ENCODE measurements at regions not wholly inside any gene's neighbourhood (a gene's known extent, or its start where the extent isn't known, plus 50 kb on each side); places are given as distances from the start of the nearest gene placed in this dataset.

- H3K27me3 ChIP-seq (ENCODE audit: control insufficient read depth in 2 of 2, insufficient read depth in 2 of 2, low read length in 2 of 2) = no peaks in the 10 kb centered on the region
- H3K36me3 ChIP-seq (ENCODE audit: control insufficient read depth in 2 of 2, extremely low read depth in 1 of 2, insufficient read depth in 2 of 2, low read length in 2 of 2) = no peaks in the 10 kb centered on the region
- no peak for DNase-seq (ENCODE audit: low read depth, low spot score)
- no peak overlapping the region for H3K27ac ChIP-seq (ENCODE audit: insufficient read depth, low read depth, low read length)
- H3K9ac ChIP-seq (replicated peaks; ENCODE audit: extremely low read depth, insufficient read depth, low read length) = no peak overlapping the region
- H3K4me3 ChIP-seq (replicated peaks in 1 of 3; ENCODE audit: insufficient read depth in 1 of 3, low read depth in 1 of 3, low read length in 3 of 3) = no peak overlapping the region
- CTCF ChIA-PET = no interaction called here
- no peaks in the 10 kb centered on the region for H3K9me1 ChIP-seq (replicated peaks; ENCODE audit: control insufficient read depth, extremely low read depth, insufficient read depth, low read length)
- BruUV-seq (replicated peaks) = no TSS peak
- no peaks in the 10 kb centered on the region for H3K4me1 ChIP-seq (ENCODE audit: control insufficient read depth, extremely low read depth, insufficient read depth, low read length)
- intact Hi-C loops (cut with micrococcal nuclease) (no loop called here), dilution Hi-C loops (cut with MboI; ENCODE audit: extremely low pct_ligation_motif_present, low sequenced_read_pairs) (no loop called here)
- no peaks in the 10 kb centered on the region for H3K79me2 ChIP-seq (ENCODE audit: control insufficient read depth, insufficient read depth, low read length)
- H3K9me3 ChIP-seq (replicated peaks; ENCODE audit: control insufficient read depth, insufficient read depth, low read length) = no peaks in the 10 kb centered on the region
- no peak for FAIRE-seq
- H4K20me1 ChIP-seq (replicated peaks; ENCODE audit: control insufficient read depth, extremely low read depth, insufficient read depth, low read length) = no peaks in the 10 kb centered on the region
- TF ChIP-seq EZH2 (IDR thresholded peaks at IDR 0.05; ENCODE audit: borderline replicate concordance, low read depth, low read length, severe bottlenecking) = no peak
- no peak for TF ChIP-seq JUN (IDR thresholded peaks at IDR 0.05; ENCODE audit: borderline replicate concordance, insufficient read depth, insufficient read length, low read depth)
- no peak for TF ChIP-seq MAX (IDR thresholded peaks at IDR 0.05; ENCODE audit: insufficient read depth, insufficient read length)
- no peak for TF ChIP-seq MYC (IDR thresholded peaks at IDR 0.05; ENCODE audit: low read depth, low read length)
- TF ChIP-seq CTCF (IDR thresholded peaks at IDR 0.05; ENCODE audit: extremely low read depth in 1 of 2, insufficient read depth in 1 of 2, low read depth in 1 of 2, low read length in 2 of 2) = no peak
- no peak for TF ChIP-seq GATA2 (IDR thresholded peaks at IDR 0.05; ENCODE audit: insufficient read depth, insufficient read length, low read depth, low read length)
- no peak for TF ChIP-seq POLR2AphosphoS5 (IDR thresholded peaks at IDR 0.05; ENCODE audit: insufficient read depth, low read depth, low read length)
- TF ChIP-seq POLR2A (IDR thresholded peaks at IDR 0.05; ENCODE audit: low read depth, low read length) = no peak
- POLR2A ChIA-PET = no interaction called here
- no peak overlapping the region for H3K4me2 ChIP-seq (ENCODE audit: insufficient read depth, low read length)
- no peak overlapping the region for H2AFZ ChIP-seq (ENCODE audit: low read depth, low read length)
Observed at GRCh38 chr14:88992011-88992410, 167.6 kb downstream of the TTC8 start.

All from endothelial cell of umbilical vein (primary cell).